Fibroblast of lung (primary cell): ENCODE measurements at regions not wholly inside any gene's neighbourhood (a gene's known extent, or its start where the extent isn't known, plus 50 kb on each side); places are given as distances from the start of the nearest gene placed in this dataset.

Experiments used
- DNase-seq, 2 donors: peaks; one replicate each; pipeline versions ENCODE4 v3.0.0 to v3.0.0-alpha.2; 2010; ENCODE audit warnings: low read depth in 2 of 2
- H2AFZ ChIP-seq: 2 replicates; pipeline ENCODE4 v1.5.1; 2012; ENCODE audit warnings: low read length, control low read depth, inconsistent platforms
- H3K27ac ChIP-seq: 2 replicates; pipeline ENCODE4 v1.5.1; 2011; ENCODE audit warnings: low read length, control low read depth; ENCODE audit not compliant: insufficient read depth
- H3K27me3 ChIP-seq: 2 replicates; pipeline ENCODE4 v1.5.1; 2011; ENCODE audit warnings: mild to moderate bottlenecking, low read length; ENCODE audit not compliant: control insufficient read depth, insufficient read depth
- H3K36me3 ChIP-seq: 2 replicates; pipeline ENCODE4 v1.5.1; 2011; ENCODE audit warnings: low read length; ENCODE audit not compliant: control insufficient read depth, insufficient read depth
- H3K4me1 ChIP-seq: 2 replicates; pipeline ENCODE4 v1.5.1; 2011; ENCODE audit warnings: low read length; ENCODE audit not compliant: control insufficient read depth, insufficient read depth; ENCODE audit errors: extremely low read depth
- H3K4me2 ChIP-seq: 2 replicates; pipeline ENCODE4 v1.5.1; 2011; ENCODE audit warnings: low read length, control low read depth; ENCODE audit not compliant: insufficient read depth; ENCODE audit errors: extremely low read depth
- H3K4me3 ChIP-seq, 4 experiments: fragments of 200-600 bp in 1 of 4; sonication (generic) in 1 of 4; replicated peaks in 1 of 4; 2 replicates each; pipeline ENCODE4 v1.5.1; 2011 to 2016; ENCODE audit warnings: low read length in 4 of 4, low read depth in 3 of 4, mild to moderate bottlenecking in 3 of 4, control low read depth in 2 of 4, inconsistent platforms in 1 of 4, mixed read lengths in 1 of 4; ENCODE audit not compliant: insufficient read depth in 1 of 4; ENCODE audit errors: control extremely low read depth in 1 of 4
- H3K79me2 ChIP-seq: 2 replicates; pipeline ENCODE4 v1.5.1; 2012; ENCODE audit warnings: mild to moderate bottlenecking, low read length, inconsistent platforms; ENCODE audit not compliant: control insufficient read depth, insufficient read depth
- H3K9ac ChIP-seq: 2 replicates; pipeline ENCODE4 v1.5.1; 2011; ENCODE audit warnings: mild to moderate bottlenecking, low read length, control low read depth; ENCODE audit not compliant: insufficient read depth
- H3K9me3 ChIP-seq: 2 replicates; pipeline ENCODE4 v1.5.1; 2012; ENCODE audit warnings: low read depth, low read length; ENCODE audit not compliant: control insufficient read depth, insufficient read depth
- H4K20me1 ChIP-seq: 2 replicates; pipeline ENCODE4 v1.5.1; 2011; ENCODE audit warnings: low read length; ENCODE audit not compliant: control insufficient read depth, insufficient read depth; ENCODE audit errors: extremely low read depth
- EZH2 ChIP-seq: IDR thresholded peaks from 2 replicates; pipeline ENCODE4 v1.5.1; 2012; ENCODE audit warnings: low read length, control low read depth, mild to moderate bottlenecking; ENCODE audit errors: missing control alignments
- TF ChIP-seq, protein P1 (sequence below), 2 donors: IDR thresholded peaks in 1 of 2; conservative IDR thresholded peaks in 1 of 2; 1 replicate in 1 of 2; 2 replicates in 1 of 2; pipeline ENCODE4 v1.5.1; 2011 to 2012; ENCODE audit warnings: low read length in 2 of 2, control low read depth in 1 of 2, inconsistent platforms in 1 of 2, low read depth in 1 of 2, mild to moderate bottlenecking in 1 of 2

DNA sequence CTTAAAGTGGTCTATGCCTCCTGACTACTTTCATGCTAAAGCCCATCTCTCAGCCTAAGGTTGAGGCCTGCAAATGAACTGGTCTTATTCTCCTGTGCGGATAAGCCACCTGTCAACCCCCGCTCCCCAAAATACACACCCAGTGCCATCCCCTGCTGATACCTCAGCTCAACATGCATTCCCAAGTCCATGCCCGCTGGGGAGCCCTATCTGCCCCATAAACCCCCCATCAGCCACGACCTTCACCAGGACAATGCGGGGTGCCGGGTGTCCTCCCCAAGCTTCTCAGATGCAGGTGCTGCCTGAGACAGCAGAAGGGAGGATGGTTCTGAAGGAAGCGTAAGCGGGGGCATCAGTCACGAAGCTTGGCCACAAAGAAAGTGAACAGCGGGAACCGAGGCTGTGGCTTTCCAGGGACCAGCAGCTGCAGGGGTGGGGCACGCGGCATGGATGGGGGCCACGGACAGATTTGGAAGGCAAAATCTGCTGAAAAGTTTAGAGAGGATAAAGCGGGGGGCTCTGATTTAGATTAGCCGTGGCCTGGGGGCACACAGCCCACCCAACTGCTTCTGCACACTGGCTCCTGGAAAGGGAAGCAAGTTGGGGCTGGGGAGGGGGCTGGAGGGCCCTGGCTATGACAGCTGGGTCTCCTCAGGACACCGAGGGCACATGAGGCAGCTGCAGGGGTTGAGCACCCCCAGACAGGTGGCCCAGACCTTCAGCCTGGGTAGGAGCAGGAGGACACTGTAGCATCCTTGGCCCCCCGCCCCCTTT lies 1391.9 kb downstream of the TBC1D22A start:
- TF ChIP-seq EZH2: no peak
- Histone ChIP-seq H3K27ac (no peak overlapping the region), H3K79me2 (no peaks in the 10 kb centered on the region), H3K4me2 (no peak overlapping the region), H3K4me3 (no peak overlapping the region), H3K9me3 (no peaks in the 10 kb centered on the region), H3K36me3 (no peaks in the 10 kb centered on the region), H3K27me3 (no peaks in the 10 kb centered on the region), H3K4me1 (no peaks in the 10 kb centered on the region), H4K20me1 (no peaks in the 10 kb centered on the region), H3K9ac (no peak overlapping the region), H2AFZ (no peak overlapping the region)
- DNase-seq: no peak

- H3K36me3 ChIP-seq: no peaks in the 10 kb centered on the region
- H3K9me3 ChIP-seq: no peaks in the 10 kb centered on the region
- H3K4me3 ChIP-seq: no peak overlapping the region
- no peak overlapping the region for H3K9ac ChIP-seq
- DNase-seq: no peak
- no peak overlapping the region for H3K27ac ChIP-seq
- no peaks in the 10 kb centered on the region for H3K4me1 ChIP-seq
- H4K20me1 ChIP-seq: no peaks in the 10 kb centered on the region
- no peaks in the 10 kb centered on the region for H3K79me2 ChIP-seq
- no peaks in the 10 kb centered on the region for H3K27me3 ChIP-seq
- H2AFZ ChIP-seq: no peak overlapping the region
- H3K4me2 ChIP-seq: no peak overlapping the region
- TF ChIP-seq EZH2: no peak
- TF ChIP-seq, protein P1, sequence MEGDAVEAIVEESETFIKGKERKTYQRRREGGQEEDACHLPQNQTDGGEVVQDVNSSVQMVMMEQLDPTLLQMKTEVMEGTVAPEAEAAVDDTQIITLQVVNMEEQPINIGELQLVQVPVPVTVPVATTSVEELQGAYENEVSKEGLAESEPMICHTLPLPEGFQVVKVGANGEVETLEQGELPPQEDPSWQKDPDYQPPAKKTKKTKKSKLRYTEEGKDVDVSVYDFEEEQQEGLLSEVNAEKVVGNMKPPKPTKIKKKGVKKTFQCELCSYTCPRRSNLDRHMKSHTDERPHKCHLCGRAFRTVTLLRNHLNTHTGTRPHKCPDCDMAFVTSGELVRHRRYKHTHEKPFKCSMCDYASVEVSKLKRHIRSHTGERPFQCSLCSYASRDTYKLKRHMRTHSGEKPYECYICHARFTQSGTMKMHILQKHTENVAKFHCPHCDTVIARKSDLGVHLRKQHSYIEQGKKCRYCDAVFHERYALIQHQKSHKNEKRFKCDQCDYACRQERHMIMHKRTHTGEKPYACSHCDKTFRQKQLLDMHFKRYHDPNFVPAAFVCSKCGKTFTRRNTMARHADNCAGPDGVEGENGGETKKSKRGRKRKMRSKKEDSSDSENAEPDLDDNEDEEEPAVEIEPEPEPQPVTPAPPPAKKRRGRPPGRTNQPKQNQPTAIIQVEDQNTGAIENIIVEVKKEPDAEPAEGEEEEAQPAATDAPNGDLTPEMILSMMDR (conservative IDR thresholded peaks at IDR 0.05 in 1 of 2, IDR thresholded peaks at IDR 0.05 in 1 of 2; ENCODE audit: low read depth in 1 of 2, low read length in 2 of 2): no peak
These were observed 1391.3 kb downstream of the TBC1D22A start for GRCh38 chr22:48153726-48154125.

DNA sequence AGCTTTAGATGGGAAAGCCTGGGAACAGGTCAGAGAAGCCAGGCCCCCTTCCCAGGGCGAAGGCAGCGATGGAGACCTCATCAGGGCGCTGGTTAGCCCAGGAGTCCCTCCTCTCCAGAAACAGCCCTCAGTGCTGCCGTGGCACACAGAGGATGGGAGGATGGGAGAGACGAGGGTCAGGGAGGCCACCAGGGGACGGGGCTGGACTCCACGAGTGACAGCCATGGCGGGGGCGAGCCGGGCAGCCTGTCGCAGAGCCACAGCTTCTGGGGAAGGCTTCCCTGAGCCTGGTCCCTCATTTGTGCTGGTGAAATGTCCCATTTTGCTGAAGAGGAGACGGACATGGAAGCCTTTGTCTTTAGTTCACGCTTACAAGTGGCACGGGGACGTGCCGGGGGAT lies 1390.5 kb downstream of the TBC1D22A start:
- Histone ChIP-seq H3K4me2 (no peak overlapping the region), H3K27me3 (no peaks in the 10 kb centered on the region), H2AFZ (no peak overlapping the region), H3K79me2 (no peaks in the 10 kb centered on the region), H4K20me1 (no peaks in the 10 kb centered on the region), H3K36me3 (no peaks in the 10 kb centered on the region), H3K9me3 (no peaks in the 10 kb centered on the region), H3K4me3 (no peak overlapping the region), H3K27ac (no peak overlapping the region), H3K9ac (no peak overlapping the region), H3K4me1 (no peaks in the 10 kb centered on the region)
- no peak for TF ChIP-seq EZH2
- TF ChIP-seq, protein P1 (conservative IDR thresholded peaks at IDR 0.05 in 1 of 2, IDR thresholded peaks at IDR 0.05 in 1 of 2; ENCODE audit: low read depth in 1 of 2, low read length in 2 of 2): no peak
- DNase-seq: no peak
